ENCODE measurements at regions not wholly inside any gene's neighbourhood (a gene's known extent, or its start where the extent isn't known, plus 50 kb on each side); places are given as distances from the start of the nearest gene placed in this dataset.

- H3K4me1 ChIP-seq (ENCODE audit: control insufficient read depth in 4 of 4, insufficient read depth in 4 of 4, low read length in 3 of 4), result no peaks in the 10 kb centered on the region
- DNase-seq (ENCODE audit: low spot score), result no peak
These were observed 172.7 kb downstream of the SLITRK1 start for GRCh38 chr13:83709426-83710132.

More at GRCh38 chr13:83709426-83710132, 172.7 kb downstream of the SLITRK1 start:
- Histone ChIP-seq H3K36me3 (ENCODE audit: control insufficient read depth in 4 of 4, insufficient read depth in 3 of 4, low read depth in 1 of 4, low read length in 3 of 4) (no peaks in the 10 kb centered on the region), H3K9ac (ENCODE audit: low read depth in 1 of 2, low read length in 2 of 2) (no peak overlapping the region), H3K9me3 (ENCODE audit: control insufficient read depth in 4 of 4, low read length in 3 of 4) (no peaks in the 10 kb centered on the region), H3K27me3 (ENCODE audit: control insufficient read depth in 4 of 4, insufficient read depth in 4 of 4, low read length in 3 of 4) (no peaks in the 10 kb centered on the region), H3K27ac (ENCODE audit: low read depth in 1 of 2, low read length in 2 of 2) (no peak overlapping the region), H3K4me3 (ENCODE audit: low read depth in 1 of 3, low read length in 3 of 3) (no peak overlapping the region)
- TF ChIP-seq REST (IDR thresholded peaks at IDR 0.05) (no peak), ZBTB33 (IDR thresholded peaks at IDR 0.05) (no peak), JUND (IDR thresholded peaks at IDR 0.05) (no peak), CTCF (IDR thresholded peaks at IDR 0.05; ENCODE audit: low read depth, low read length, missing input control) (no peak), MAX (IDR thresholded peaks at IDR 0.05) (no peak), EGR1 (IDR thresholded peaks at IDR 0.05; ENCODE audit: low read depth in 2 of 2) (no peak), HNF4A (conservative IDR thresholded peaks at IDR 0.05) (no peak), NR2F2 (IDR thresholded peaks at IDR 0.05) (no peak), ATF3 (IDR thresholded peaks at IDR 0.05) (no peak), TAF1 (conservative IDR thresholded peaks at IDR 0.05) (no peak), RXRA (IDR thresholded peaks at IDR 0.05) (no peak), GABPA (IDR thresholded peaks at IDR 0.05 in 1 of 2, conservative IDR thresholded peaks at IDR 0.05 in 1 of 2) (no peak), SP1 (IDR thresholded peaks at IDR 0.05) (no peak), FOXA1 (IDR thresholded peaks at IDR 0.05) (no peak), FOXA2 (IDR thresholded peaks at IDR 0.05) (no peak), HNF4G (IDR thresholded peaks at IDR 0.05) (no peak), RAD21 (IDR thresholded peaks at IDR 0.05) (no peak), YY1 (IDR thresholded peaks at IDR 0.05) (no peak)
- 78% methylated on average over 1 of the region's 1 CpG for WGBS
